Ovary (tissue), 7 donors: ENCODE measurements at regions not wholly inside any gene's neighbourhood (a gene's known extent, or its start where the extent isn't known, plus 50 kb on each side); places are given as distances from the start of the nearest gene placed in this dataset.

Experiments
- DNase-seq, 5 donors: peaks; one replicate each; pipeline ENCODE4 v3.0.0-alpha.2; 2019 to 2020
- H3K27ac ChIP-seq, 2 donors: fragments of 200-600 bp; one replicate each; pipeline versions ENCODE4 v1.5.1 to v1.8.0; 2019 to 2022
- H3K27me3 ChIP-seq: fragments of 200-600 bp; one replicate; pipeline ENCODE4 v1.8.0; 2022
- H3K36me3 ChIP-seq: fragments of 200-600 bp; sonication (generic); one replicate; pipeline ENCODE4 v1.5.1; 2019
- H3K4me1 ChIP-seq: one replicate; pipeline ENCODE4 v1.8.1; 2013; ENCODE audit warnings: mild to moderate bottlenecking, moderate library complexity; ENCODE audit not compliant: insufficient read depth
- H3K4me3 ChIP-seq: fragments of 200-600 bp; sonication (generic); one replicate; pipeline ENCODE4 v1.5.1; 2017
- H3K9me3 ChIP-seq, 2 donors: fragments of 200-600 bp in 1 of 2; sonication (generic) in 1 of 2; one replicate each; pipeline versions ENCODE4 v1.5.1 to v1.8.1; 2013 to 2019; ENCODE audit warnings: mild to moderate bottlenecking in 1 of 2, moderate library complexity in 1 of 2
- CTCF ChIP-seq, 3 donors: fragments of 450-650 bp in 2 of 3; fragments of 200-600 bp in 1 of 3; IDR thresholded peaks; one replicate each; pipeline versions ENCODE4 v1.5.1 to v1.8.0; 2016 to 2022; ENCODE audit warnings: antibody characterized with exemption in 3 of 3, mild to moderate bottlenecking in 1 of 3
- EP300 ChIP-seq: sonication (generic); formaldehyde crosslinking; IDR thresholded peaks from one replicate; pipeline ENCODE4 v1.6.1; 2017; ENCODE audit warnings: antibody characterized with exemption
- POLR2A ChIP-seq: fragments of 450-650 bp; IDR thresholded peaks from one replicate; pipeline ENCODE4 v1.6.1; 2017; ENCODE audit warnings: antibody characterized with exemption, mild to moderate bottlenecking, moderate library complexity
- WGBS, 3 donors: extraction: QIAGEN DNeasy Blood & Tissue Kit in 1 of 3; methylation state at CpG; one replicate each; pipeline versions ENCODE4 v1.1.5 to v1.1.7; 2013 to 2017; 5-methylcytosine and 5-hydroxymethylcytosine counted together
- intact Hi-C, 4 donors: fragments of 100-400 bp; cut with DNase I; formaldehyde crosslinking; loops; one replicate each; pipeline versions ENCODE4 v1.11.0 to v1.15.1; 2022 to 2023
- donor health status: DM: no; HTN: no; CAD: no; lungs with moderate emphysema.
- donor health status: DM: no; HTN: no; CAD: no.
- donor health status: Bipolar disorder and iron deficiency.
- donor health status: DM: no; HTN: no; CAD: no.
- donor health status: DM: yes; HTN: yes; CAD: no.

DNA sequence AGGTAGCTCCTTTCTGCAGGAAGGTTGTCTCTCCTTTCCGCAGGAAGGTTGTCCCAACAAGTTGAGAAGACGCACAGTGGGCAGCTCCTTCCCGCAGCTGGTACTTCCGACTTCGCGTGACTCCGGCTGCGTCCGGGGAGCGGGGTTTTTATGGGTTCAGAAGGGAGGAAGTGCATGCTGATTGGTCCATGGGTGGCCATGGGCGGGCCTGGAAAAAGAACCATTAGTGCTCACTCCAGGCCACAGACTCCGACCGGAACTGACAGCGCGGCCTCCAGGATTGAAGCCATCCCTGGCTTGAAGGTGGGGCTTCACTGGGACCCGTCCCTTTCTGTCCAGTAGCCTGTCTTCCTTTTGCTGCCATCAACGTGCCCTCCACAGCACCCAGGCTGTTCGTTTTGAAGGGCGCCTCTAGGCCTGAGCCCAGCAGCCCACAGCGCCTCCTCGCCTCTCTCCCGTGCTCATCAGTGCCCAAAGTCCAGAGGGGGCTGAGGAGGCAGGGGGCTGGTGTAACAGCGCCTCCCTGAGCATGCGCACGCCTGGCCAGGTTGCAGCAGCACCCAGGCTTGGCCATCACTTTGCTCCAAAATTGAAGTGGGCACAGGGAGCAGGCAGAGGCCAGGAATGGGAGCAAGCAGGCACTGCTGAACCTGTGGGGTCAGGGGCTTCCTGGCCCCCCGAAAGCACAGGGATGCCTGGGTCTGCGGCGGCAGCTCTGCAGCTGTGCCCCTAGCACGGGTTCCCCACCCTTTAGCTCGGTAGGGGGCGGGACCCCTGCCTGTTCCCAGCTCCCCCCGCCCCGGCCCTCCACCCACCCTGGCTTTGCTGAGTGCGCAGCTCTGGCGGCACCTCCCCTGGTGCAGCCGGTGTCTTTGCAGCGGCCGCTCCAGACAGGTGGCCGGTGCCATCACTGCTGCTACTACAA, 330.6 kb upstream of the MCTP2 start:
- no peak for DNase-seq
- intact Hi-C loops: no loop called here
- no peaks in the 10 kb centered on the region for H3K9me3 ChIP-seq
- TF ChIP-seq EP300 (no peak), POLR2A (no peak), CTCF (IDR thresholded peaks at IDR 0.05) (no peak)
- H3K4me1 ChIP-seq: no peaks in the 10 kb centered on the region
- H3K27ac ChIP-seq: no peak overlapping the region
- WGBS, 3 donors: 93 to 94% (median 93%) methylated on average over 35 to 39 of the region's 39 CpGs
- H3K4me3 ChIP-seq: no peak overlapping the region
- H3K27me3 ChIP-seq: no peaks in the 10 kb centered on the region
- H3K36me3 ChIP-seq: no peaks in the 10 kb centered on the region

GRCh38 chr15:93899817-93900216, 331.5 kb upstream of the MCTP2 start:
- 92 to 96% (median 94%) methylated on average over 17 of the region's 17 CpGs for WGBS, 3 donors
- TF ChIP-seq POLR2A (no peak), CTCF (IDR thresholded peaks at IDR 0.05) (no peak), EP300 (no peak)

GRCh38 chr15:93897377-93897776, 334.0 kb upstream of the MCTP2 start:
- no peak for DNase-seq
- 46 to 57% (median 55%) methylated on average over 1 of the region's 1 CpG for WGBS, 3 donors
- no peak overlapping the region for H3K27ac ChIP-seq
- TF ChIP-seq CTCF (IDR thresholded peaks at IDR 0.05): no peak
- no peak for TF ChIP-seq POLR2A
- no peak for TF ChIP-seq EP300
- H3K4me1 ChIP-seq: no peaks in the 10 kb centered on the region
- H3K36me3 ChIP-seq: no peaks in the 10 kb centered on the region
- H3K9me3 ChIP-seq: no peaks in the 10 kb centered on the region
- intact Hi-C loops: no loop called here
- H3K4me3 ChIP-seq: no peak overlapping the region
- H3K27me3 ChIP-seq: no peaks in the 10 kb centered on the region

More at GRCh38 chr15:93899817-93900216, 331.5 kb upstream of the MCTP2 start:
- no peak overlapping the region for H3K27ac ChIP-seq
- no peaks in the 10 kb centered on the region for H3K9me3 ChIP-seq
- no peaks in the 10 kb centered on the region for H3K4me1 ChIP-seq
- DNase-seq: no peak
- no peaks in the 10 kb centered on the region for H3K36me3 ChIP-seq
- no peaks in the 10 kb centered on the region for H3K27me3 ChIP-seq
- intact Hi-C loops: no loop called here
- no peak overlapping the region for H3K4me3 ChIP-seq

DNA sequence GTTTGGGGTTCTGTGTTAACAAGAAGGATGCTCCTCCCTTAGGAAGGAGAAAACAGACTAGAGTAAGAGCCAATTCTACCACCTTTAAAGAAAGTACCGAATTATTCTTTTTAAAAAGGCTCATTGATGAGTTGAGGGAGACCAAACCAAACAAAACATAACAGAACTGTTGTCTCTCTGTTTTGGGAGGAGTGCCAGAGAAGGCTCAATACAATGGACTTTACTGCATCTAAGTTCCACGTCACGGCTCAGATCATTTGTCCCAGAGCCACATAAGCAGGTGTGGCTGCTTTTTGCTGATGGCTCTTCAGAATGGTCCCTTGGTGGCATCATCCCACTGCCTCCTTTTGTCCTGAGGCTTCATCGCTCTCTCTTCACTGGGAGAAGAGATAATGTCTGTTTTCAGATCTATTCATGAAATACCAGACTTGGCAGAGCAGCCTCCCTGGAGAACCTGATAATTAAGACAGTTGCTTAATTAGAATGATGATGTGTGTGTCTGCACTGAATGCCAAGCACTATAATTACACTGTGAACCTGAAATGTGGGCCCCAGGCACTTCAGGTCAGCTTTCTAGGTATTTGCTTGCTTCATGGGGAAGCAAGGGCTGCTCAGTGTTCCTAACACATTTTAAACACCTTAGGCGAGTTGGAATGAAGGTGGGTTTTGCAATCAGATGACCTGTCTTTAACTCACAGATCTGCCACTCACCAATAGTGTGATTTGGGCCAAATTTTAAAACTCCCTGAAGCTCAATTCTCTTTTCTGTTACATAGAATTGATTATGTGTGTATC, 335.2 kb upstream of the MCTP2 start:
- Histone ChIP-seq H3K36me3 (no peaks in the 10 kb centered on the region), H3K27ac (no peak overlapping the region), H3K9me3 (no peaks in the 10 kb centered on the region), H3K4me3 (no peak overlapping the region), H3K4me1 (no peaks in the 10 kb centered on the region), H3K27me3 (no peaks in the 10 kb centered on the region)
- no peak for DNase-seq
- 86 to 94% (median 89%) methylated on average over 5 of the region's 5 CpGs for WGBS, 3 donors
- intact Hi-C loops: no loop called here
- TF ChIP-seq POLR2A (no peak), CTCF (IDR thresholded peaks at IDR 0.05) (no peak), EP300 (no peak)
